ENCODE measurements at regions not wholly inside any gene's neighbourhood (a gene's known extent, or its start where the extent isn't known, plus 50 kb on each side); places are given as distances from the start of the nearest gene placed in this dataset.

DNA sequence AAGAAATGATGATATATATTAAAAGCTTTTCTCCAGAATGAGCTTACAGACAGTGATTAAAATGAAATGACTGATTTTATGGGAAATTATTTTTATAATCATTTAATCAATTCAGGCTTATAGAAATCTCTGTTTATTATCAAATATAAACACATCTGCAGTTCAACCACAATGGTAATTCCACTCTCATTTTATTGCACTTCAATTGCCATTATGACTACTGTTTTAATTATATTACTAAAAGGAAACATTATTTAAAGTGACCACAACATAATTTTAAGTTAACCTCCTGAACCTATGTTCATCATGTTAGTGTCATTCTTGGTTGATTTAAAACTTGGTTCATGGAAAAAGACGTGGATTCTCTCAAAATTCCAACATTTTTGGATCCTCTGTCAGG lies 536.3 kb downstream of the SLC6A15 start:
- H3K9me3 Mint-ChIP-seq (ENCODE audit: insufficient read depth) = no peaks in the 10 kb centered on the region
- ATAC-seq (ENCODE audit: low read depth) (no peak), DNase-seq (no peak)
- ChIA-PET POLR2A (no interaction called here), CTCF (no interaction called here)
- H3K36me3 ChIP-seq (replicated peaks in 1 of 2; ENCODE audit: control extremely low read depth in 1 of 2, control insufficient read depth in 1 of 2, extremely low read depth in 1 of 2, insufficient read depth in 2 of 2, low read length in 1 of 2) = no peaks in the 10 kb centered on the region
- no peaks in the 10 kb centered on the region for H3K79me2 ChIP-seq (ENCODE audit: control insufficient read depth, insufficient read depth, low read length)
- H2AFZ ChIP-seq (ENCODE audit: insufficient read depth, low read depth, low read length, poor library complexity, severe bottlenecking) = no peak overlapping the region
- no peak overlapping the region for H3K27ac Mint-ChIP-seq
- no peak overlapping the region for H3K27ac ChIP-seq (ENCODE audit: low read length in 2 of 2)
- no peaks in the 10 kb centered on the region for H3K4me1 Mint-ChIP-seq
- no peak overlapping the region for H3K4me3 ChIP-seq (ENCODE audit: control extremely low read depth in 1 of 5, extremely low read depth in 1 of 5, insufficient read depth in 1 of 5, low read depth in 2 of 5, low read length in 4 of 5)
- WGBS (ENCODE audit: insufficient coverage) = no CpG with 5 or more reads among the region's 1 CpG
- H3K9ac ChIP-seq (ENCODE audit: low read length) = no peak overlapping the region
- no peaks in the 10 kb centered on the region for H3K27me3 Mint-ChIP-seq
- TF ChIP-seq, protein P1, sequence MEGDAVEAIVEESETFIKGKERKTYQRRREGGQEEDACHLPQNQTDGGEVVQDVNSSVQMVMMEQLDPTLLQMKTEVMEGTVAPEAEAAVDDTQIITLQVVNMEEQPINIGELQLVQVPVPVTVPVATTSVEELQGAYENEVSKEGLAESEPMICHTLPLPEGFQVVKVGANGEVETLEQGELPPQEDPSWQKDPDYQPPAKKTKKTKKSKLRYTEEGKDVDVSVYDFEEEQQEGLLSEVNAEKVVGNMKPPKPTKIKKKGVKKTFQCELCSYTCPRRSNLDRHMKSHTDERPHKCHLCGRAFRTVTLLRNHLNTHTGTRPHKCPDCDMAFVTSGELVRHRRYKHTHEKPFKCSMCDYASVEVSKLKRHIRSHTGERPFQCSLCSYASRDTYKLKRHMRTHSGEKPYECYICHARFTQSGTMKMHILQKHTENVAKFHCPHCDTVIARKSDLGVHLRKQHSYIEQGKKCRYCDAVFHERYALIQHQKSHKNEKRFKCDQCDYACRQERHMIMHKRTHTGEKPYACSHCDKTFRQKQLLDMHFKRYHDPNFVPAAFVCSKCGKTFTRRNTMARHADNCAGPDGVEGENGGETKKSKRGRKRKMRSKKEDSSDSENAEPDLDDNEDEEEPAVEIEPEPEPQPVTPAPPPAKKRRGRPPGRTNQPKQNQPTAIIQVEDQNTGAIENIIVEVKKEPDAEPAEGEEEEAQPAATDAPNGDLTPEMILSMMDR (IDR thresholded peaks at IDR 0.05) = no peak
- no peak for TF ChIP-seq EZH2 (IDR thresholded peaks at IDR 0.05; ENCODE audit: borderline replicate concordance, insufficient read depth, low read depth, low read length, poor library complexity, severe bottlenecking)
- no peak overlapping the region for H3K4me3 Mint-ChIP-seq
- H3K4me2 ChIP-seq (replicated peaks; ENCODE audit: low read depth, low read length, poor library complexity, severe bottlenecking) = no peak overlapping the region
- no peaks in the 10 kb centered on the region for H3K27me3 ChIP-seq (replicated peaks in 1 of 4; ENCODE audit: control extremely low read depth in 1 of 4, control insufficient read depth in 3 of 4, insufficient read depth in 4 of 4, low read length in 3 of 4)
- no peaks in the 10 kb centered on the region for H4K20me1 ChIP-seq (ENCODE audit: control insufficient read depth, insufficient read depth, low read length, poor library complexity, severe bottlenecking)
- no peaks in the 10 kb centered on the region for H3K9me3 ChIP-seq (ENCODE audit: control extremely low read depth in 1 of 3, control insufficient read depth in 2 of 3, insufficient read depth in 1 of 3, low read length in 2 of 3)
- H3K4me1 ChIP-seq (ENCODE audit: control insufficient read depth in 2 of 2, insufficient read depth in 2 of 2, low read length in 2 of 2) = no peaks in the 10 kb centered on the region
- intact Hi-C loops (cut with micrococcal nuclease) = no loop called here

DNA sequence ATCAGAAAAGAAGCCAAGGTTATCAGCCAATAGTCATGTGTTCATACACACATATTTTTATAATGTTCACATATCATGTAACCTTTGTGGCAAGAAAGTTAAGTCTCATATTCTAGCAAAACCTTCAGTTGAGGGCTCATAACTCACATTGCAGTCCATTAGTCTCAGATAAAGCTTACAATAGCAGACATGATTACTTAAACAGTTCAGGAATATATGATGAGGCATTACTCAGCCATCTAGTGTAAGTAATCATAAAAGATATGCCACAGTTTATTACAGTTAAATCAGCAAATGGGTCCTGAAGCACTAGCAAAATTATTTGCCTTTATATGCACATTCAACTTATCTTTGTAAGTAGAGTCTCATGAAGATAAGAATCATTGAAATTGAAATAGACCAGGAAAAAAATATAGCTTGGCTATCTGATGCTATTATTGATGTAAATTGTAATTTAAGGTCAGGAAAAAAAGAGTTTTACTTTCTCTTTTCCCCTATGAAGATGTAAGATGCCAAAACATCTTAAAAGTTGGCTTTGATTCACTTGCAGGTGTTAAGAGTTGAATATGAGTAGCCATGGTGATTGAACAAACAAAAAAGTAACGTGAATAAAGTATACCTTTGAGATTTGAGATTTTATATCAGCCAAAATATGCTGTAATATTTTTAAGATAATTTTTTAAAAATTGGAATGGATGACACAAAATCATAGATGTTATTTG lies 537.0 kb downstream of the SLC6A15 start:
- intact Hi-C loops (cut with micrococcal nuclease) = no loop called here
- POLR2A ChIA-PET = no interaction called here
- no peak for TF ChIP-seq EZH2 (IDR thresholded peaks at IDR 0.05; ENCODE audit: borderline replicate concordance, insufficient read depth, low read depth, low read length, poor library complexity, severe bottlenecking)
- TF ChIP-seq, protein P1 (IDR thresholded peaks at IDR 0.05) = no peak
- Mint-ChIP-seq H3K4me1 (no peaks in the 10 kb centered on the region), H3K27ac (no peak overlapping the region), H3K9me3 (ENCODE audit: insufficient read depth) (no peaks in the 10 kb centered on the region), H3K4me3 (no peak overlapping the region), H3K27me3 (no peaks in the 10 kb centered on the region)
- H3K79me2 ChIP-seq (ENCODE audit: control insufficient read depth, insufficient read depth, low read length) = no peaks in the 10 kb centered on the region
- no peak for DNase-seq
- H3K9ac ChIP-seq (ENCODE audit: low read length) = no peak overlapping the region
- H3K27ac ChIP-seq (ENCODE audit: low read length in 2 of 2) = no peak overlapping the region
- CTCF ChIA-PET = no interaction called here
- no CpG with 5 or more reads among the region's 1 CpG for WGBS (ENCODE audit: insufficient coverage)
- H2AFZ ChIP-seq (ENCODE audit: insufficient read depth, low read depth, low read length, poor library complexity, severe bottlenecking) = no peak overlapping the region
- H4K20me1 ChIP-seq (ENCODE audit: control insufficient read depth, insufficient read depth, low read length, poor library complexity, severe bottlenecking) = no peaks in the 10 kb centered on the region
- no peaks in the 10 kb centered on the region for H3K4me1 ChIP-seq (ENCODE audit: control insufficient read depth in 2 of 2, insufficient read depth in 2 of 2, low read length in 2 of 2)
- no peak for ATAC-seq (ENCODE audit: low read depth)
- no peaks in the 10 kb centered on the region for H3K36me3 ChIP-seq (replicated peaks in 1 of 2; ENCODE audit: control extremely low read depth in 1 of 2, control insufficient read depth in 1 of 2, extremely low read depth in 1 of 2, insufficient read depth in 2 of 2, low read length in 1 of 2)
- no peak overlapping the region for H3K4me2 ChIP-seq (replicated peaks; ENCODE audit: low read depth, low read length, poor library complexity, severe bottlenecking)
- no peaks in the 10 kb centered on the region for H3K9me3 ChIP-seq (ENCODE audit: control extremely low read depth in 1 of 3, control insufficient read depth in 2 of 3, insufficient read depth in 1 of 3, low read length in 2 of 3)
- no peaks in the 10 kb centered on the region for H3K27me3 ChIP-seq (replicated peaks in 1 of 4; ENCODE audit: control extremely low read depth in 1 of 4, control insufficient read depth in 3 of 4, insufficient read depth in 4 of 4, low read length in 3 of 4)
- no peak overlapping the region for H3K4me3 ChIP-seq (ENCODE audit: control extremely low read depth in 1 of 5, extremely low read depth in 1 of 5, insufficient read depth in 1 of 5, low read depth in 2 of 5, low read length in 4 of 5)

All from B cell (primary cell).